ENCODE measurements at regions not wholly inside any gene's neighbourhood (a gene's known extent, or its start where the extent isn't known, plus 50 kb on each side); places are given as distances from the start of the nearest gene placed in this dataset.

- TF ChIP-seq CTCF (IDR thresholded peaks at IDR 0.05; ENCODE audit: low read depth, low read length): no peak
- no peak for TF ChIP-seq POLR2A (IDR thresholded peaks at IDR 0.05; ENCODE audit: extremely low read depth, insufficient read length)
Measured at GRCh38 chrX:79630033-79631009, 263.2 kb upstream of the ITM2A start.
